GM10847 (cell line): ENCODE measurements at regions not wholly inside any gene's neighbourhood (a gene's known extent, or its start where the extent isn't known, plus 50 kb on each side); places are given as distances from the start of the nearest gene placed in this dataset.

Experiments used
- POLR2A ChIP-seq: IDR thresholded peaks from 2 replicates; pipeline ENCODE4 v1.6.1; 2011; ENCODE audit not compliant: insufficient read length; ENCODE audit errors: extremely low read depth

GRCh38 chr5:1667648-1668140 is 131.9 kb downstream of the MRPL36 start:
- no peak for TF ChIP-seq POLR2A

- no peak for TF ChIP-seq POLR2A
Measured at GRCh38 chr5:1666812-1667588, 132.6 kb downstream of the MRPL36 start.

- no peak for TF ChIP-seq POLR2A
Measured at GRCh38 chr5:1666221-1666620, 133.4 kb downstream of the MRPL36 start.

GRCh38 chr5:1665803-1666202 is 133.8 kb downstream of the MRPL36 start:
- TF ChIP-seq POLR2A: no peak

- no peak for TF ChIP-seq POLR2A
Measured at GRCh38 chr5:1665231-1665630, 134.4 kb downstream of the MRPL36 start.

- no peak for TF ChIP-seq POLR2A
Measured at GRCh38 chr5:1663186-1663585, 136.5 kb downstream of the MRPL36 start.

- TF ChIP-seq POLR2A: no peak
Measured at GRCh38 chr5:1662559-1663085, 137.0 kb downstream of the MRPL36 start.

GRCh38 chr5:1661831-1662558 is 137.6 kb downstream of the MRPL36 start:
- TF ChIP-seq POLR2A: no peak

GRCh38 chr5:1661311-1661710 is 137.6 kb upstream of the LPCAT1 start:
- TF ChIP-seq POLR2A: no peak

- TF ChIP-seq POLR2A: no peak
Measured at GRCh38 chr5:1660511-1660910, 136.8 kb upstream of the LPCAT1 start.

- no peak for TF ChIP-seq POLR2A
Measured at GRCh38 chr5:1660001-1660400, 136.2 kb upstream of the LPCAT1 start.

- no peak for TF ChIP-seq POLR2A
Measured at GRCh38 chr5:1659100-1659981, 135.6 kb upstream of the LPCAT1 start.

- no peak for TF ChIP-seq POLR2A
Measured at GRCh38 chr5:1658665-1659064, 134.9 kb upstream of the LPCAT1 start.

GRCh38 chr5:1657161-1657741 is 133.5 kb upstream of the LPCAT1 start:
- TF ChIP-seq POLR2A: no peak
